K562 (cell line): ENCODE measurements at regions not wholly inside any gene's neighbourhood (a gene's known extent, or its start where the extent isn't known, plus 50 kb on each side); places are given as distances from the start of the nearest gene placed in this dataset.

Source experiments
- ATAC-seq: fragments of 200-7000 bp; cut with Tn5 transposase; 3 replicates; pipeline ENCODE4 v1.9.1; 2020; ENCODE audit warnings: moderate library complexity
- BruUV-seq: library from RNA; stranded (reverse); fragments of 400-500 nt; replicated peaks from 2 replicates; lab custom pipeline; 2021; lab: Mats Ljungman, UMichigan
- CTCF ChIA-PET: fragments of 300-600 bp; formaldehyde crosslinking; extraction: SDS; loops from one replicate; lab custom pipeline; 2021; ENCODE audit warnings: low intra/inter-chr PET ratio; lab: Yijun Ruan, JAX
- POLR2A ChIA-PET: fragments of 300-600, 350-650 bp; sonication (Branson Sonifier 250); formaldehyde crosslinking; extraction: SDS; loops from one replicate; lab custom pipeline; 2021; ENCODE audit warnings: antibody characterized with exemption, inconsistent platforms; lab: Yijun Ruan, JAX
- DNase-seq, 4 experiments: peaks; one replicate each; pipeline versions ENCODE4 v3.0.0 to v3.0.0-alpha.2; 2011 to 2018; ENCODE audit warnings: low spot score in 3 of 4, mixed read lengths in 3 of 4; ENCODE audit errors: extremely low read depth in 1 of 4
- FAIRE-seq: peaks from 2 replicates; lab custom pipeline; 2011; peaks lifted over from hg19 to GRCh38; lab: Jason Lieb, UNC
- H2AFZ ChIP-seq: 2 replicates; pipeline ENCODE4 v1.6.0; 2011; ENCODE audit warnings: low read depth, low read length, control low read depth, inconsistent platforms
- H3K27ac ChIP-seq: fragments of 200-600 bp; 3 replicates; pipeline ENCODE4 v1.8.0; 2011; ENCODE audit warnings: low read depth, mild to moderate bottlenecking, control low read depth, inconsistent platforms, low read length, moderate library complexity, mixed read lengths; ENCODE audit errors: extremely low read depth
- H3K27me3 ChIP-seq, 2 experiments: fragments of 300-600 bp in 1 of 2; 2 replicates in 1 of 2; 3 replicates in 1 of 2; pipeline versions ENCODE4 v1.6.0 to v1.8.0; 2011; ENCODE audit warnings: inconsistent platforms in 2 of 2, low read length in 2 of 2, mild to moderate bottlenecking in 1 of 2, mixed read lengths in 1 of 2, moderate library complexity in 1 of 2; ENCODE audit not compliant: control insufficient read depth in 2 of 2, insufficient read depth in 2 of 2
- H3K36me3 ChIP-seq: fragments of 300-600 bp; 3 replicates; pipeline ENCODE4 v1.8.0; 2011; ENCODE audit warnings: mild to moderate bottlenecking, low read length, inconsistent platforms; ENCODE audit not compliant: control insufficient read depth, insufficient read depth
- H3K4me1 ChIP-seq, 2 experiments: fragments of 200-600 bp in 1 of 2; replicated peaks in 1 of 2; 2 replicates in 1 of 2; 3 replicates in 1 of 2; pipeline versions ENCODE4 v1.5.1 to v1.8.0; 2011; ENCODE audit warnings: inconsistent platforms in 2 of 2, low read length in 2 of 2, mild to moderate bottlenecking in 1 of 2, mixed read lengths in 1 of 2, moderate library complexity in 1 of 2; ENCODE audit not compliant: control insufficient read depth in 2 of 2, insufficient read depth in 2 of 2
- H3K4me2 ChIP-seq: 2 replicates; pipeline ENCODE4 v1.6.1; 2011; ENCODE audit warnings: low read length, control low read depth, inconsistent platforms, mixed read lengths; ENCODE audit not compliant: insufficient read depth
- H3K4me3 ChIP-seq: fragments of 200-600 bp; sonication (generic), shearing (Covaris generic); 2 replicates; pipeline ENCODE4 v1.5.1; 2016; ENCODE audit warnings: control low read depth, inconsistent platforms
- H3K79me2 ChIP-seq: fragments of 200-600 bp; 3 replicates; pipeline ENCODE4 v1.8.0; 2011; ENCODE audit warnings: low read length, inconsistent platforms; ENCODE audit not compliant: control insufficient read depth, insufficient read depth
- H3K9ac ChIP-seq, 2 experiments: 2 replicates each; pipeline versions ENCODE4 v1.6.0 to v1.6.1; 2011; ENCODE audit warnings: low read depth in 2 of 2, low read length in 2 of 2, control low read depth in 1 of 2, inconsistent platforms in 1 of 2, mild to moderate bottlenecking in 1 of 2, mixed read lengths in 1 of 2; ENCODE audit not compliant: insufficient read depth in 1 of 2
- H3K9me1 ChIP-seq: one replicate; pipeline ENCODE4 v1.6.0; 2011; ENCODE audit warnings: inconsistent platforms, mild to moderate bottlenecking, low read length, moderate library complexity; ENCODE audit not compliant: control insufficient read depth, insufficient read depth
- H3K9me3 ChIP-seq: replicated peaks from 2 replicates; pipeline ENCODE4 v1.5.1; 2011; ENCODE audit warnings: low read depth, low read length, inconsistent platforms; ENCODE audit not compliant: control insufficient read depth, insufficient read depth
- H4K20me1 ChIP-seq: replicated peaks from 2 replicates; pipeline ENCODE4 v1.6.1; 2011; ENCODE audit warnings: low read length, inconsistent platforms, mixed read lengths; ENCODE audit not compliant: control insufficient read depth, insufficient read depth
- ZBTB34 ChIP-seq: fragments of 250-450 bp; sonication (Bioruptor Pico); IDR thresholded peaks from 2 replicates; pipeline ENCODE4 v1.8.0; 2021; ENCODE audit warnings: mild to moderate bottlenecking, moderate library complexity
- ZNF318 ChIP-seq, 2 experiments: fragments of 450-650 bp; IDR thresholded peaks; 2 replicates each; pipeline ENCODE4 v1.6.1; 2016; ENCODE audit warnings: mild to moderate bottlenecking in 2 of 2, borderline replicate concordance in 1 of 2, low read depth in 1 of 2, moderate library complexity in 1 of 2
- WGBS: fragments of 100-300 bp; shearing (Covaris generic); methylation state at CpG from one replicate; pipeline ENCODE4 v1.1.6; 2016; ENCODE audit warnings: low coverage, mixed read lengths; ENCODE audit not compliant: insufficient coverage; ENCODE audit errors: missing lambda C conversion rate; 5-methylcytosine and 5-hydroxymethylcytosine counted together
- in situ Hi-C: fragments of 300-500 bp; cut with MboI; formaldehyde crosslinking; loops from 4 replicates; pipeline ENCODE4 v1.15.0; 2018; ENCODE audit warnings: inconsistent platforms, mixed read lengths
- intact Hi-C: fragments of 100-400 bp; cut with micrococcal nuclease; formaldehyde crosslinking; loops from 2 replicates; pipeline ENCODE4 v1.14.2; 2022

DNA sequence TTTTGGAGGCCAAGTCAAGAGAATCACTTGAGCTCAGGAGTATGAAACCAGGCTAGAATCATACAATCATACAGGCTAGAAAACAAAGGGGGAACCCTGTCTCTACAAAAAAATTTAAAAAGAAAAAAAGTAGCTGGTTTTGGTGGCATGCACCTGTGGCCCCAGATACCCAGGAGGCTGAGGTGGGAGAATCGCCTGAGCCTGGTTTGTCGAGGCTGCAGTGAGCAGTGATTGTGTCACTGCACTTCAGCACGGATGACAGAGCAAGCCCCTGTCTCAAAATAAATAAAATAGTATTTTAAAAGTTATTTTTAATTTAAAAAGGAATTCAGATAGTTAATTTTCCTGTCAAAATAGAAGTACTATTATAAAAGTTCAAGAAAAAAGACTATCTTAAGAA lies 369.1 kb upstream of the SLITRK5 start (continued):
- no peak for TF ChIP-seq ZBTB34 (CRISPR knock-in tag)
- TF ChIP-seq, all 486 proteins: peak for 0

DNA sequence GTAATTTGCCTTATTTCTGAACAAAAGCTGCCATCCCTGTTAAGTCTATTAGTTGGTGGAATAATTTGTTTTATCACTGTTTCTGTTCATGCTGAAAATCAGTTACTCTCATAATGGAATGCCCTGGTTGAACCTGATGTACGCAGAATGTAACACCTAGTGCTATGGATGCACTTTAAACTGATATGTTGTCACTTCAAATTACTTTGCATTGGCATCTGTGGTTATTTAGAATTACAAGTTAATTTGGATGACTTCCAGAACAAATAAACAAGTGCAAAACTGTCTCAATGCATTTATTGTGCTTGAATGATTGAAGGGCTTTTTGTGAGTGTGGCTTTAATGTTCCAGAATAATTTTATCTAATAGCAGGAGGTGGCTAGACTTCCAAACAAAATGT lies 368.2 kb upstream of the SLITRK5 start:
- ATAC-seq, result no peak

More for the DNA sequence above, 368.2 kb upstream of the SLITRK5 start:
- in situ Hi-C loops (no loop called here), intact Hi-C loops (no loop called here)
- Histone ChIP-seq H3K4me2 (no peak overlapping the region), H3K4me1 (no peaks in the 10 kb centered on the region), H3K9me1 (no peaks in the 10 kb centered on the region), H4K20me1 (no peaks in the 10 kb centered on the region), H3K79me2 (no peaks in the 10 kb centered on the region), H3K9me3 (no peaks in the 10 kb centered on the region), H3K27me3 (no peaks in the 10 kb centered on the region), H3K27ac (no peak overlapping the region), H3K4me3 (no peak overlapping the region), H3K9ac (no peak overlapping the region), H2AFZ (no peak overlapping the region), H3K36me3 (no peaks in the 10 kb centered on the region)
- no peak for TF ChIP-seq ZNF318 (IDR thresholded peaks at IDR 0.05; ENCODE audit: borderline replicate concordance in 1 of 2, low read depth in 1 of 2)
- DNase-seq, result no peak
- WGBS, result 0% methylated on average over 1 of the region's 1 CpG
- ChIA-PET POLR2A (no interaction called here), CTCF (no interaction called here)
- BruUV-seq, result no TSS peak
- FAIRE-seq, result no peak
